ENCODE measurements at regions not wholly inside any gene's neighbourhood (a gene's known extent, or its start where the extent isn't known, plus 50 kb on each side); places are given as distances from the start of the nearest gene placed in this dataset.
A peak's percentile ranks its signal among the peaks of the same experiment; 100 is the strongest.
"Not testable (repeated sequence)": the region's sequence is repeated elsewhere in the genome, so short reads cannot be mapped to it uniquely, and the experiment has no call there.

GRCh38 chr3:105139881-105140560, 226.7 kb upstream of the ALCAM start:
- Histone ChIP-seq H3K4me1 (peaks cover 0 to 7% of the 10 kb centered on the region in 2 donors), H3K4me3 (no peak overlapping the region), H3K36me3 (no peaks in the 10 kb centered on the region), H3K27me3 (no peaks in the 10 kb centered on the region), H3K9me3 (no peaks in the 10 kb centered on the region), H3K27ac (peak overlapping the region; percentile 48 to 49)
- ATAC-seq = peak; percentile 57
- peak in 2 of 4 donors; percentile 34 to 46 for DNase-seq
- intact Hi-C loops (cut with DNase I) = no loop called here
- TF ChIP-seq CTCF (IDR thresholded peaks at IDR 0.05) = no peak

DNA sequence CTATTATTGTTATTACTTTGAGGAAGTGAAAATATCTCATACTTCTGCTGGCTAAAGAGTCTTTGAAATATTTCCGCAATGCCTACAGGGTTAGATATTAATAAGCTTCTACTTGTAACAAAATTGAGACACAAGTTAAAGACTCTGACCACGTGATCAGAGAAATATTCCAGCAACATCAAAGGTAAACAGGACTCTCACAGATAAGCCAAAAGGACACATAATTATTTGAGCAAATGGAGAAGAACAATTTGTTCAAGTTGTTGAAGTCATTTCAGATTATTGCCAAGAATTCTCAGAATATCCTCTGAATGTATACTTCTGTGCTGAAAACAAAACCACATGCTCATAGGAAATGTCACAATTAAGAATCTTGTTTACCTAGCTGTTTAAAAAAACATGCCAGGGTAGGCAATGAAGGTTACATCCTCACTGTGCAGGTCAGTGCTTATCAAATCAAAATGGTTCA, 225.8 kb upstream of the ALCAM start:
- no peaks in the 10 kb centered on the region for H3K36me3 ChIP-seq
- peak; percentile 79 for ATAC-seq
- H3K9me3 ChIP-seq = no peaks in the 10 kb centered on the region
- peak overlapping the region; percentile 48 to 49 for H3K27ac ChIP-seq
- intact Hi-C loops (cut with DNase I) = no loop called here
- no peaks in the 10 kb centered on the region for H3K27me3 ChIP-seq
- peaks cover 0 to 7% of the 10 kb centered on the region in 2 donors for H3K4me1 ChIP-seq
- DNase-seq = no peak
- H3K4me3 ChIP-seq = no peak overlapping the region
- no peak for TF ChIP-seq CTCF (IDR thresholded peaks at IDR 0.05)

DNA sequence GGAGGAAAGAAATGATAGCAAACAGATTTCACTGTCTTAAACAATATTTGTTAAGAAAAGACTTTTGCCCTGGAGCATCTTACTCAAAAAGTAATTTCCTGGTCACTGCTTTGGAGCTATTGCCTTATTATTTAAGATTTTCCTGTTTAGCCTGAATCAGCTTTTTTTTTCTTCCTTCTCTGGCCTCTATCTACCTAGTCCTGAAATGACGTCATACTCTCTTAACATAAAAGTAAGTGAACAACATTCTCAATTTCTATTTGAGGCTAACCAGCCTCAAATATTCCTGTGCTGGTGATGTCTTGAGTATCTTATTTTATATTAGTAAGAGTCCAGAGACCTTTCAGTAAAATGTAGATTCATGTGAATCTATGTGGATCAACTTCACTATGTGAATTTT, 221.9 kb upstream of the ALCAM start:
- TF ChIP-seq CTCF (IDR thresholded peaks at IDR 0.05) = no peak
- peaks cover 0 to 7% of the 10 kb centered on the region in 2 donors for H3K4me1 ChIP-seq
- no peaks in the 10 kb centered on the region for H3K36me3 ChIP-seq
- H3K9me3 ChIP-seq = peaks cover 0 to 3% of the 10 kb centered on the region in 2 donors
- no peak for DNase-seq
- no peak overlapping the region for H3K4me3 ChIP-seq
- no peak for ATAC-seq
- H3K27me3 ChIP-seq = no peaks in the 10 kb centered on the region
- intact Hi-C loops (cut with DNase I) = no loop called here
- no peak overlapping the region for H3K27ac ChIP-seq

GRCh38 chr3:105145511-105145910, 221.2 kb upstream of the ALCAM start:
- intact Hi-C loops (cut with DNase I) = no loop called here
- Histone ChIP-seq H3K9me3 (peaks cover 0 to 3% of the 10 kb centered on the region in 2 donors), H3K27me3 (no peaks in the 10 kb centered on the region), H3K36me3 (no peaks in the 10 kb centered on the region), H3K4me3 (no peak overlapping the region), H3K27ac (no peak overlapping the region), H3K4me1 (peaks cover 0 to 2% of the 10 kb centered on the region in 2 donors)
- DNase-seq (no peak), ATAC-seq (no peak)
- TF ChIP-seq CTCF (IDR thresholded peaks at IDR 0.05) = no peak

- H3K4me1 ChIP-seq; intact Hi-C loops (cut with DNase I); H3K27me3 ChIP-seq; H3K9me3 ChIP-seq; H3K36me3 ChIP-seq; H3K4me3 ChIP-seq; H3K27ac ChIP-seq; ATAC-seq: not testable (repeated sequence)
- peak in 1 of 4 donors; percentile 16 for DNase-seq
Observed at GRCh38 chr3:105149197-105149596, 217.5 kb upstream of the ALCAM start.

DNA sequence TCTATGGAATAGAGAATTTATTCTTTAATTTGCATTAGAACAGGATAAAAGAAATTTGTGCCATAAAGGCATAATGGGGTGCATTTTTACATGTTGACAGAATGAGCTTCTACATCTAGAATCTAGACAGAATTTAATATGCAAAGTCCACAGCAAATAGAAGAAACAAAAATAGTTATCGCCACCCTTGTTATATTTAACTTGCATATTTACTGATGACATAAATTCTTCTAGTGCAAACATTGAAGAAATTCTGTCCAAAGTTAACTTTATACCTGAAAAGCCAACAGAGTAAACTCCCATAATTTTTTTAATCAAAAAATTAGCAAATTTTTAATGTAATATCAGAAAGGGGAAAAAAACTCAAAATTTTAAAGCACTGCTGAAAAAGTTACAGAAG, 213.7 kb upstream of the ALCAM start:
- no peaks in the 10 kb centered on the region for H3K36me3 ChIP-seq
- no peak for DNase-seq
- no peak overlapping the region for H3K27ac ChIP-seq
- ATAC-seq = no peak
- no peak overlapping the region for H3K4me3 ChIP-seq
- no peak for TF ChIP-seq CTCF (IDR thresholded peaks at IDR 0.05)
- peaks cover 0 to 3% of the 10 kb centered on the region in 2 donors for H3K9me3 ChIP-seq
- intact Hi-C loops (cut with DNase I) = no loop called here
- no peaks in the 10 kb centered on the region for H3K4me1 ChIP-seq
- H3K27me3 ChIP-seq = no peaks in the 10 kb centered on the region

All from left lung (tissue), 4 donors.